ENCODE measurements at regions not wholly inside any gene's neighbourhood (a gene's known extent, or its start where the extent isn't known, plus 50 kb on each side); places are given as distances from the start of the nearest gene placed in this dataset.

- Mint-ChIP-seq H3K27ac (no peak overlapping the region), H3K27me3 (peaks cover 5% of the 10 kb centered on the region), H3K4me3 (no peak overlapping the region), H3K36me3 (ENCODE audit: low read depth) (no peaks in the 10 kb centered on the region), H3K4me1 (no peaks in the 10 kb centered on the region), H3K9me3 (no peaks in the 10 kb centered on the region)
- ChIA-PET POLR2A (no interaction called here), CTCF (interaction anchor here (0.7 to 1.2 kb wide), 5 partner anchors 8 to 822 kb away, joined by 3 to 5 read pairs (median 4); no protein-coding TSS in a partner anchor)
- no peak for DNase-seq
Measured at GRCh38 chr4:120977435-120977997, 55.0 kb upstream of the PRDM5 start.

- ChIA-PET POLR2A (no interaction called here), CTCF (no interaction called here)
- peaks cover 6% of the 10 kb centered on the region for H3K27me3 Mint-ChIP-seq
- no peak overlapping the region for H3K4me3 Mint-ChIP-seq
- no peaks in the 10 kb centered on the region for H3K4me1 Mint-ChIP-seq
- no peak overlapping the region for H3K27ac Mint-ChIP-seq
- DNase-seq: no peak
- H3K36me3 Mint-ChIP-seq (ENCODE audit: low read depth): no peaks in the 10 kb centered on the region
- no peaks in the 10 kb centered on the region for H3K9me3 Mint-ChIP-seq
Measured at GRCh38 chr4:120973207-120973606, 50.7 kb upstream of the PRDM5 start.
